Vagina (tissue), 2 donors: ENCODE measurements at regions not wholly inside any gene's neighbourhood (a gene's known extent, or its start where the extent isn't known, plus 50 kb on each side); places are given as distances from the start of the nearest gene placed in this dataset.

Experiments
- DNase-seq, 2 donors: peaks; one replicate each; pipeline ENCODE4 v3.0.0-alpha.2; 2017; ENCODE audit errors: extremely low spot score in 2 of 2
- H3K27ac ChIP-seq: fragments of 200-600 bp; sonication (generic); one replicate; pipeline ENCODE4 v1.5.1; 2019
- H3K27me3 ChIP-seq: fragments of 200-600 bp; sonication (generic); one replicate; pipeline ENCODE4 v1.5.1; 2019
- H3K36me3 ChIP-seq, 2 donors: fragments of 200-600 bp; sonication (generic); one replicate each; pipeline ENCODE4 v1.5.1; 2017 to 2019
- H3K4me1 ChIP-seq: fragments of 200-600 bp; sonication (generic); one replicate; pipeline ENCODE4 v1.5.1; 2019
- H3K4me3 ChIP-seq, 2 donors: fragments of 200-600 bp; sonication (generic); 1 replicate in 1 of 2; 2 replicates in 1 of 2; pipeline ENCODE4 v1.5.1; 2016 to 2019
- H3K9me3 ChIP-seq: fragments of 200-600 bp; sonication (generic); one replicate; pipeline ENCODE4 v1.5.1; 2019
- POLR2A ChIP-seq, 2 donors: fragments of 450-650 bp; IDR thresholded peaks; one replicate each; pipeline ENCODE4 v1.6.1; 2017; ENCODE audit warnings: antibody characterized with exemption in 2 of 2, mild to moderate bottlenecking in 2 of 2, moderate library complexity in 2 of 2
- POLR2AphosphoS5 ChIP-seq, 2 donors: sonication (generic); formaldehyde crosslinking; IDR thresholded peaks; one replicate each; pipeline ENCODE4 v1.9.0; 2017; ENCODE audit warnings: antibody characterized with exemption in 2 of 2, mild to moderate bottlenecking in 2 of 2, low read depth in 1 of 2; ENCODE audit not compliant: insufficient read depth in 1 of 2
- intact Hi-C: fragments of 100-400 bp; cut with DNase I; formaldehyde crosslinking; loops from one replicate; pipeline ENCODE4 v1.15.1; 2023
- TF ChIP-seq, protein P1 (sequence below), 3 experiments: fragments of 450-650 bp in 2 of 3; fragments of 200-600 bp in 1 of 3; sonication (generic) in 1 of 3; IDR thresholded peaks; one replicate each; pipeline ENCODE4 v1.5.1; 2017 to 2019; ENCODE audit warnings: antibody characterized with exemption in 3 of 3, mild to moderate bottlenecking in 2 of 3, moderate library complexity in 2 of 3

DNA sequence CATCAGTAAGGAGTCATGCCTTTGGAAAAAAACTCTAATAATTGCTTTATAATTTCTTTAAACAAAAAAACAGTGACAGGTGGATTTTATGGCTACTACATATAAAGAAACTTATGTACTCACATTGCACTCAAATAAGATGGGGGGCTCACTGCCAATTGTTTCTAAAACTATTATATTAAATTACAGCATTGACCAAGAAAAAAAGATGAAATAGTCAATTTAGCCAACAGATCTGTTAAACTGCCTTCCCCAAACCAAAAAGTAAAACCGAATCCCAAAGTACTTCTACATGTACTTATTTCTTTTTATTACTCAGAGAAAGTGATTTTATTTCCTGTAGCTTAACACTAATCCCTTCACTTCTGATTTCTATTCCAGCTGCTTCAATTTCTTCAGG is 716.8 kb upstream of the SLITRK5 start:
- Histone ChIP-seq H3K27ac (no peak overlapping the region), H3K9me3 (no peaks in the 10 kb centered on the region), H3K27me3 (no peaks in the 10 kb centered on the region), H3K36me3 (no peaks in the 10 kb centered on the region), H3K4me1 (no peaks in the 10 kb centered on the region), H3K4me3 (no peak overlapping the region)
- intact Hi-C loops = no loop called here
- no peak for DNase-seq
- TF ChIP-seq POLR2A (IDR thresholded peaks at IDR 0.05) (no peak), POLR2AphosphoS5 (IDR thresholded peaks at IDR 0.05; ENCODE audit: insufficient read depth in 1 of 2, low read depth in 1 of 2) (no peak)
- TF ChIP-seq, protein P1, sequence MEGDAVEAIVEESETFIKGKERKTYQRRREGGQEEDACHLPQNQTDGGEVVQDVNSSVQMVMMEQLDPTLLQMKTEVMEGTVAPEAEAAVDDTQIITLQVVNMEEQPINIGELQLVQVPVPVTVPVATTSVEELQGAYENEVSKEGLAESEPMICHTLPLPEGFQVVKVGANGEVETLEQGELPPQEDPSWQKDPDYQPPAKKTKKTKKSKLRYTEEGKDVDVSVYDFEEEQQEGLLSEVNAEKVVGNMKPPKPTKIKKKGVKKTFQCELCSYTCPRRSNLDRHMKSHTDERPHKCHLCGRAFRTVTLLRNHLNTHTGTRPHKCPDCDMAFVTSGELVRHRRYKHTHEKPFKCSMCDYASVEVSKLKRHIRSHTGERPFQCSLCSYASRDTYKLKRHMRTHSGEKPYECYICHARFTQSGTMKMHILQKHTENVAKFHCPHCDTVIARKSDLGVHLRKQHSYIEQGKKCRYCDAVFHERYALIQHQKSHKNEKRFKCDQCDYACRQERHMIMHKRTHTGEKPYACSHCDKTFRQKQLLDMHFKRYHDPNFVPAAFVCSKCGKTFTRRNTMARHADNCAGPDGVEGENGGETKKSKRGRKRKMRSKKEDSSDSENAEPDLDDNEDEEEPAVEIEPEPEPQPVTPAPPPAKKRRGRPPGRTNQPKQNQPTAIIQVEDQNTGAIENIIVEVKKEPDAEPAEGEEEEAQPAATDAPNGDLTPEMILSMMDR (IDR thresholded peaks at IDR 0.05) = no peak

DNA sequence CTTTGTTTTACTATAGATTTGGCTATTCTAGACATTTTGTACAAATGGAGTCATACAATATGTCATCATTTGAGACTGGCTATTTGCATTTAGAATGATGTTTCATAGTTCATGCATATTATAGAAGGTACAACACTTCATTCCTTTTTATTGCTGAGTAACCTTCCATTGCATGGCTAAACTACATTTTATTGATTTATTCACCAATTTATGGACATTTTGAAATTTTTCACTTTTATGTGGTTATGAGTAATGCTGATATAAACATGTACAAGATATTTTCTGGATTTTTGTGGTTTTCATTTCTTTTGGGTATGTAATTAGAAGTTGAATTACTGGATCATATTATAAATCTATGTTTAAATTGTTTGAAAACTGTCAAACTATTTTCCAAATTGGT is 710.3 kb upstream of the SLITRK5 start:
- Histone ChIP-seq H3K36me3 (no peaks in the 10 kb centered on the region), H3K27me3 (no peaks in the 10 kb centered on the region), H3K4me1 (no peaks in the 10 kb centered on the region), H3K27ac (no peak overlapping the region), H3K4me3 (no peak overlapping the region), H3K9me3 (no peaks in the 10 kb centered on the region)
- intact Hi-C loops = no loop called here
- TF ChIP-seq, protein P1 (IDR thresholded peaks at IDR 0.05) = no peak
- TF ChIP-seq POLR2A (IDR thresholded peaks at IDR 0.05) = no peak
- TF ChIP-seq POLR2AphosphoS5 (IDR thresholded peaks at IDR 0.05; ENCODE audit: insufficient read depth in 1 of 2, low read depth in 1 of 2) = no peak
- no peak for DNase-seq

DNA sequence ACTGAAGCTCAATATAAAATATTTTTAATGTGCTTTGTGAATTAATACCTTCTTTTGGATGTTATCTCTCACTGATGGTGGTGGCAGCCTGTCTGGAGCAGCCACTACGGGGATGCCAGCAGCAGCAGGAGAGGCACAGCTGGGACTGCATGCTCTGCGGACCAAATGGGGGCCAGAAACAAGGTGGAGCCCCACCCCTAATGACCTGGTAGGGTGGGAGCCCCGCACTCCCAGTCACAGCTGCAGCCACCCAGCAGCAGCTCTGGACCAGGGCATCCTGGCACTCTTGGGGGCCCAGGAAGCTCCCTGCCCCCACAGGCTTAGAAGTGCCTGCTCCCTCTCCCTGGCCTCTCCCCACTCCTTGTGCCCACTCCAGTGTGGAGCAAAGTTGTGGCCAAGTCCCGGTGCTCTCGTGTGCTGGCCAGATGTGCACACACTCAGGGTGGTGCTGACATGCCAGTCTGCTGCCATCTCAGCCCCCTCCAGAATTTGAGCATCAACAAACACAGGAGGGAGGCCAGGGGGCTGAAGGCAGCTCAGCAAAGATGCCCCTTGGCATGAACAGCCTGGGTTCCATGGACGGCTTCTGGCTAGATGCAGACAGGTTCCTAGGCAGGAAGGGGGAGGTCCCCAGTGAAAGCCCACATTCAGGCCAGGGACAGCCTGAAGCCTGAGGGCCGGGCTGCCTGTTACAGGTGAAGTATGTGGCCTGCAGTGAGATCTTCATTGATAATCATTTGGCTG is 696.7 kb upstream of the SLITRK5 start:
- Histone ChIP-seq H3K27me3 (no peaks in the 10 kb centered on the region), H3K27ac (no peak overlapping the region), H3K36me3 (no peaks in the 10 kb centered on the region), H3K9me3 (no peaks in the 10 kb centered on the region), H3K4me1 (no peaks in the 10 kb centered on the region), H3K4me3 (no peak overlapping the region)
- TF ChIP-seq POLR2A (IDR thresholded peaks at IDR 0.05) (no peak), POLR2AphosphoS5 (IDR thresholded peaks at IDR 0.05; ENCODE audit: insufficient read depth in 1 of 2, low read depth in 1 of 2) (no peak)
- TF ChIP-seq, protein P1 (IDR thresholded peaks at IDR 0.05) = no peak
- DNase-seq = no peak
- intact Hi-C loops = no loop called here

DNA sequence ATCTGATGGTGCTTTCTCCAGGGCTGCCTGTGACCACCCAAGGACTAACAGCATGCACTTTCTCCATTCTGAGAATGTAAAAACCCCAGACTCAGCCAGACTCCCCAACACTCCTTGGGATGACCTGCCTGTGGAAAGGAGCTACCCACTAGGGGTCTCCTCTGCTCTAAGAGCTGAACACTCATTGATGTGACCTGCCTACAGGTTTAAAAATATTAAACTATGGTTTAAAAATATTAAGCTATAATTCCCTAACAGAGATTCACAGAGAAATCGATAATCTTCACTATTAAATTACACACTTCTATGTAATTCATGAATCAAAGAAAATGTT is 696.2 kb upstream of the SLITRK5 start:
- no peaks in the 10 kb centered on the region for H3K4me1 ChIP-seq
- intact Hi-C loops = no loop called here
- no peak overlapping the region for H3K4me3 ChIP-seq
- no peak overlapping the region for H3K27ac ChIP-seq
- no peak for DNase-seq
- no peaks in the 10 kb centered on the region for H3K9me3 ChIP-seq
- H3K36me3 ChIP-seq = no peaks in the 10 kb centered on the region
- TF ChIP-seq, protein P1 (IDR thresholded peaks at IDR 0.05) = no peak
- TF ChIP-seq POLR2AphosphoS5 (IDR thresholded peaks at IDR 0.05; ENCODE audit: insufficient read depth in 1 of 2, low read depth in 1 of 2) (no peak), POLR2A (IDR thresholded peaks at IDR 0.05) (no peak)
- H3K27me3 ChIP-seq = no peaks in the 10 kb centered on the region

DNA sequence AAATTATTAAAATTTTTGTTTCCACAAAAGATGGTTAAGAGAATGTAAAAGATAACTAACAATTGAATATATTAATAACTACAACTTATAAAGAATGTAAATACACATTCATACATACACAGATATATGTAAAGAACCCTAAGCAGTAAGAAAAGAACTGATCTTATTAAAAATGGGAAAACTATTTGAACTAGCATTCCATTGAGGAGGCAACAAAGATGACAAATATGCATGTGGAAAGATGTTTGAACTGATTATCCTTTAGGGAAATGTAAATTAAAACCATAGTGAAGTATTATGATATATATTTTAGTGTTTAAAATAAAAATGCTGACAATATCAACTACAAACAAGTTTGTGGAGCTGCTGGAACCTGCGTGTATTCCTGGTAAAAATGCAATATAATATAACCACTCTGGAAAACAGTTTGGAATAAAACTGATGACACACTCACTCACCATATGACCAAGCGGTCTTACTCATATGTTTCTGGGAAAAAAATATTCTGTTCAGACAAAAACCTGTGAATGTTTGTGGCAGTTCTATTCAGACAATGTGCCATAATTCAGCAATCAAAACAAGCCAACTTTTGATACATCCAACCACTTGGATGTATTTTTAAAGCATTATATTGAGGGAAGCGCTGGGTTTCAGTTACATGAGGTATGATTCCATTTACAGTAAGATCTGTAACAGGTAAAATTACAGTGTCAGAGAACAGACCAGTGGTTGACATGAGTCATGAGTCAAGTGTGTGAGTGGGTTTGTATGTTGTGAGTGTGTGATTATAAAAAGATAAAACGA is 694.4 kb upstream of the SLITRK5 start:
- Histone ChIP-seq H3K9me3 (no peaks in the 10 kb centered on the region), H3K36me3 (no peaks in the 10 kb centered on the region), H3K27ac (no peak overlapping the region), H3K27me3 (no peaks in the 10 kb centered on the region), H3K4me1 (no peaks in the 10 kb centered on the region), H3K4me3 (no peak overlapping the region)
- intact Hi-C loops = no loop called here
- TF ChIP-seq POLR2AphosphoS5 (IDR thresholded peaks at IDR 0.05; ENCODE audit: insufficient read depth in 1 of 2, low read depth in 1 of 2) (no peak), POLR2A (IDR thresholded peaks at IDR 0.05) (no peak)
- TF ChIP-seq, protein P1 (IDR thresholded peaks at IDR 0.05) = no peak
- DNase-seq = no peak
